Nephron progenitor cell (in vitro differentiated cells): ENCODE measurements at regions not wholly inside any gene's neighbourhood (a gene's known extent, or its start where the extent isn't known, plus 50 kb on each side); places are given as distances from the start of the nearest gene placed in this dataset.

Experiments used
- DNase-seq: peaks from one replicate; pipeline ENCODE4 v3.0.0; 2021
- H3K27ac Mint-ChIP-seq: 2 replicates; pipeline ENCODE4 v1.8.0; 2021; ENCODE audit warnings: mild to moderate bottlenecking, moderate library complexity, mixed read lengths
- H3K27me3 Mint-ChIP-seq: 2 replicates; pipeline ENCODE4 v1.8.0; 2021; ENCODE audit warnings: mild to moderate bottlenecking, low read depth, mixed read lengths; ENCODE audit not compliant: poor library complexity
- H3K36me3 Mint-ChIP-seq: 2 replicates; pipeline ENCODE4 v1.8.0; 2021; ENCODE audit warnings: low read depth, mixed read lengths
- H3K4me1 Mint-ChIP-seq: 2 replicates; pipeline ENCODE4 v1.8.0; 2021; ENCODE audit warnings: mixed read lengths
- H3K4me3 Mint-ChIP-seq: 2 replicates; pipeline ENCODE4 v1.8.0; 2021; ENCODE audit warnings: mild to moderate bottlenecking, moderate library complexity, mixed read lengths
- H3K9me3 Mint-ChIP-seq: 2 replicates; pipeline ENCODE4 v1.8.0; 2021; ENCODE audit warnings: mild to moderate bottlenecking, moderate library complexity, mixed read lengths
- TF ChIP-seq, protein P1 (sequence below): fragments of 200-600 bp; sonication (generic); IDR thresholded peaks from 2 replicates; pipeline ENCODE4 v1.5.0; 2021; ENCODE audit warnings: antibody characterized with exemption

DNA sequence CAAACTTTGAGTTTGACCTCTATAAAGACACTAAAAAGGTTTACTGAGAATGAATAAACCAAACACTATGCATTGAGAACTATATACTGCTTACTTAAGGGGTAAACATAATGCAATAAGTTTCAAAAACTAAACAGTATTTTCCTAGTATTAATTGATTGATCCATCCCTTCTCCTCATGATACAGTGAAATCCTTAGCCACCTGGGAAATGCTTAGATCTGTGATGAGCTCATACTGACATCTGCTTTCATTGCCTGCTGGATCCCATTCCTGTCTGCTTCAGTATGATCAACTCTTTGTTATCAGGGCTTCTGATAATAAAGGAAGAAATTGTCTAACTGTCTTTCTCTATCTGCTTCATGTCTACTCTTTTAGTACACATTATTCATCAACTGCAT, 74.9 kb upstream of the UBE2E3 start:
- H3K27me3 Mint-ChIP-seq: no peaks in the 10 kb centered on the region
- no peak for DNase-seq
- no peaks in the 10 kb centered on the region for H3K36me3 Mint-ChIP-seq
- TF ChIP-seq, protein P1, sequence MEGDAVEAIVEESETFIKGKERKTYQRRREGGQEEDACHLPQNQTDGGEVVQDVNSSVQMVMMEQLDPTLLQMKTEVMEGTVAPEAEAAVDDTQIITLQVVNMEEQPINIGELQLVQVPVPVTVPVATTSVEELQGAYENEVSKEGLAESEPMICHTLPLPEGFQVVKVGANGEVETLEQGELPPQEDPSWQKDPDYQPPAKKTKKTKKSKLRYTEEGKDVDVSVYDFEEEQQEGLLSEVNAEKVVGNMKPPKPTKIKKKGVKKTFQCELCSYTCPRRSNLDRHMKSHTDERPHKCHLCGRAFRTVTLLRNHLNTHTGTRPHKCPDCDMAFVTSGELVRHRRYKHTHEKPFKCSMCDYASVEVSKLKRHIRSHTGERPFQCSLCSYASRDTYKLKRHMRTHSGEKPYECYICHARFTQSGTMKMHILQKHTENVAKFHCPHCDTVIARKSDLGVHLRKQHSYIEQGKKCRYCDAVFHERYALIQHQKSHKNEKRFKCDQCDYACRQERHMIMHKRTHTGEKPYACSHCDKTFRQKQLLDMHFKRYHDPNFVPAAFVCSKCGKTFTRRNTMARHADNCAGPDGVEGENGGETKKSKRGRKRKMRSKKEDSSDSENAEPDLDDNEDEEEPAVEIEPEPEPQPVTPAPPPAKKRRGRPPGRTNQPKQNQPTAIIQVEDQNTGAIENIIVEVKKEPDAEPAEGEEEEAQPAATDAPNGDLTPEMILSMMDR: no peak
- no peak overlapping the region for H3K27ac Mint-ChIP-seq
- no peaks in the 10 kb centered on the region for H3K9me3 Mint-ChIP-seq
- H3K4me1 Mint-ChIP-seq: no peaks in the 10 kb centered on the region
- no peak overlapping the region for H3K4me3 Mint-ChIP-seq

DNA sequence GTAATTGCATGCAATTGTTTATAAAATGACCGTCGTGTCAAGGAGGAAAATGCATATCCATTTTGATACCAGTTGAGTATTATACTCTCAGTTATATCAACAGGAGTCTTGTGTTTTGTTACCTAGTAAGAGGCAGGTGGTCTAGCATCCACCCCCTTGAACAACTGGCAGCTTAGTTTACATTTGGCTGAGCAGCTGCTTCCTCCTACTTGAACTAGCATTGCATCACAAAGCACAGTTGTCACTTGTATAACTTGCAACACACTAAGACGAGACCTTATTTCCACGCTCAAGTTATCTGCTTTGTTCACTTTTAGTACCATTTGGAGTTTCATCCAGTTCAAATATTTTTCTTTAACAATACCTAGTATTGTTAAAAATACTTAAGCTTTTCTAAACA, 75.4 kb upstream of the UBE2E3 start:
- H3K4me1 Mint-ChIP-seq: no peaks in the 10 kb centered on the region
- no peak overlapping the region for H3K4me3 Mint-ChIP-seq
- no peaks in the 10 kb centered on the region for H3K9me3 Mint-ChIP-seq
- no peaks in the 10 kb centered on the region for H3K27me3 Mint-ChIP-seq
- H3K36me3 Mint-ChIP-seq: no peaks in the 10 kb centered on the region
- H3K27ac Mint-ChIP-seq: no peak overlapping the region
- TF ChIP-seq, protein P1: no peak
- no peak for DNase-seq

DNA sequence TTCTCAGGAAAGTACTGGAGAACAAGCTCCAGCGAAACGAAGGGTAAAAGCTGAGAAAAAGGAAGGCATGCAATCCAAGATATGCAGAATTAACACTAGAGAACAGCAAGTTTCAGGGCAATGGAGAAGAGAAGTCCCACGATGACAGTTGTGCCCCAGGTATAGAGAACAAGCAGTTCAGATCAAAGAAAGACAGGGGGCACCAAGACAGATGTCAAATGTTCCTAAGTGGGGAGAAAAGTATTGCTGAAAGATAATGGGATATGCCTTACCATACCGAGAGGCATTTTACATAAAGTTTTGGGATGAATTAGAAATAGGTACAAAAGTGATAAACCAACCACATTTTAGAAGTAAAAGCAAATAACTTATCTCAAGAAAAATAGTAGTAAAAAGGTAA, 79.1 kb upstream of the UBE2E3 start:
- DNase-seq: no peak
- Mint-ChIP-seq H3K9me3 (no peaks in the 10 kb centered on the region), H3K4me1 (no peaks in the 10 kb centered on the region), H3K36me3 (no peaks in the 10 kb centered on the region), H3K27ac (no peak overlapping the region), H3K27me3 (no peaks in the 10 kb centered on the region), H3K4me3 (no peak overlapping the region)
- TF ChIP-seq, protein P1: no peak

DNA sequence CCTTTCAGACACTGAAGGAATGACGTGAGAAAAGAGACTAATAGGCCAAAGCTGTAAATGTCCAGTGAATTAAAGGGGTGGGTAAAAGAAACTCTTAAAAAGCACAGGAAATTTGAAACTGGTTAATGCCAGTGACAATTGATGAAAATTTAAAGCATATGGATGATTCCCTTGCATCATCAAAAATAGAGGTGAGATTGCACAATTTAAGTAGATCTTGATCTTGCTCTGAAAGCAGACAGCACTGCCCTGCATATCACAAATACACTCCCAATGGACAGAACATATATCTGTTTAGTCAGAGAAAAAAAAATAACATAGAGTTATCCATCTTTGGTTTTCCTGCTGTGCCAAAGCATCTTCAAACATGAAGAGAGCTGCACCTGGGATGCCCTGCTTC, 86.7 kb upstream of the UBE2E3 start:
- H3K4me3 Mint-ChIP-seq: no peak overlapping the region
- H3K27ac Mint-ChIP-seq: no peak overlapping the region
- H3K9me3 Mint-ChIP-seq: no peaks in the 10 kb centered on the region
- no peaks in the 10 kb centered on the region for H3K36me3 Mint-ChIP-seq
- H3K4me1 Mint-ChIP-seq: no peaks in the 10 kb centered on the region
- H3K27me3 Mint-ChIP-seq: no peaks in the 10 kb centered on the region
- TF ChIP-seq, protein P1: no peak
- DNase-seq: no peak

DNA sequence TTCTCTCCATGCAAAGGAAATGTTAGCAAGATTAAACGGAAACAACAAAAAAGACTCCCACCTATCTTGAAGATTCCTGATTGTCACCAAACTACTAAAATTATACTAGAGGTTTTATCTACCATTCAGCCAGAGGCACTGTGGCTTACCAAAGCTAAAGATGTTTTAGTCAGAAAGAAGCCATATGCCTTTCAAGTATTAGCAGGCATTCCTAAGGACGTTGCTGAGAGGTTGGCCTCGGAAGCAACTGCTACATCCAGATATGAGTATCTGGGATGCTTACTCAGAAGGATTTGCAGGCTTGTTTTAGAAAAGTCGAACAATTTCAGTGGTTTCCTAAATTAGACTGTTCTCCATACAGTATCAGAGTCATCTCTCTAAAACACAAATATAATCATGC, 88.3 kb upstream of the UBE2E3 start:
- no peaks in the 10 kb centered on the region for H3K4me1 Mint-ChIP-seq
- no peak overlapping the region for H3K27ac Mint-ChIP-seq
- H3K27me3 Mint-ChIP-seq: no peaks in the 10 kb centered on the region
- H3K4me3 Mint-ChIP-seq: no peak overlapping the region
- no peak for DNase-seq
- no peaks in the 10 kb centered on the region for H3K36me3 Mint-ChIP-seq
- H3K9me3 Mint-ChIP-seq: no peaks in the 10 kb centered on the region
- TF ChIP-seq, protein P1: no peak

DNA sequence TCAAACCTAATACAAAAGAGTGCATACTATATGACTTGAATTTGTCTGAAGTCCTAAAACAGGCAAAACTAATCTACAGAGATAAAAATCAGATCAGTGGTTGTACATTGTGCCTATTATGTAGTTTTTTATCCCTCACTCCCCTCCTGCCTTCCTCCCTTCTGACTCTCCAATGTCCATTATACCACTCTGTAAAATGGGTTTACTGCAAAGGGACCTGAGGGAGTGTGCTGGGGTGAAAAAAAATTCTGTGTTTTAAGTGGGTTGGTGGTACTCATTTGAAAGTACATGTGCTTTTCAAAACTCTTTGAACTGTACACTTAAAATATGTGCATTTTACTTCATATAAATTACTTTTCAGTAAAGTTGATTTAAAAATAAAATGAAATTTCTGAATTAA, 89.0 kb upstream of the UBE2E3 start:
- Mint-ChIP-seq H3K4me1 (no peaks in the 10 kb centered on the region), H3K9me3 (no peaks in the 10 kb centered on the region), H3K27ac (no peak overlapping the region), H3K36me3 (no peaks in the 10 kb centered on the region), H3K27me3 (no peaks in the 10 kb centered on the region), H3K4me3 (no peak overlapping the region)
- TF ChIP-seq, protein P1: no peak
- no peak for DNase-seq
